ENCODE measurements at regions not wholly inside any gene's neighbourhood (a gene's known extent, or its start where the extent isn't known, plus 50 kb on each side); places are given as distances from the start of the nearest gene placed in this dataset.

DNA sequence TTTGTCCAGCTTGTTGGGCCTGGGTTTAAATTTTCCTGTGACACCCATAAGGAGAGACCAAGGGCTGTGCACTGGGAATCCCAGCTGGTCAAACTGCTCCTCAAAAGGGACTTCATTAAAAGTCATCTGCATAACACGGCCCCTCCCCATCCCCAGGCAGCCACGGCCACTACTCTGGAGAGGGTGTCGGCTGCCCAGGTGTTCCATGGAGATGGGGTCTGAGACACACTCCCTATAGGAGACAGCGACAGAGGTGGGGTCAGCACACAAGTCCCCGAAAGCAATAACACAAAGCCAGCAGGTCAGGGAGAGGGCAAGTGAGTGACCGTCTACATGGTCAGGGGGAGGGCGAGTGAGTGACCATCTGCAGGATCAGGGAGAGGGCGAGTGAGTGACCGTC is 75.6 kb upstream of the BCL11B start:
- Mint-ChIP-seq H3K4me3 (no peak overlapping the region), H3K9me3 (no peaks in the 10 kb centered on the region), H3K4me1 (ENCODE audit: low read depth in 2 of 2) (no peaks in the 10 kb centered on the region), H3K36me3 (ENCODE audit: insufficient read depth) (no peaks in the 10 kb centered on the region), H3K27ac (peak overlapping the region in 1 of 2 donors; percentile 56), H3K27me3 (peaks cover 19 to 54% of the 10 kb centered on the region in 2 donors)
- DNase-seq: no peak
- ATAC-seq (replicated peaks): no peak

DNA sequence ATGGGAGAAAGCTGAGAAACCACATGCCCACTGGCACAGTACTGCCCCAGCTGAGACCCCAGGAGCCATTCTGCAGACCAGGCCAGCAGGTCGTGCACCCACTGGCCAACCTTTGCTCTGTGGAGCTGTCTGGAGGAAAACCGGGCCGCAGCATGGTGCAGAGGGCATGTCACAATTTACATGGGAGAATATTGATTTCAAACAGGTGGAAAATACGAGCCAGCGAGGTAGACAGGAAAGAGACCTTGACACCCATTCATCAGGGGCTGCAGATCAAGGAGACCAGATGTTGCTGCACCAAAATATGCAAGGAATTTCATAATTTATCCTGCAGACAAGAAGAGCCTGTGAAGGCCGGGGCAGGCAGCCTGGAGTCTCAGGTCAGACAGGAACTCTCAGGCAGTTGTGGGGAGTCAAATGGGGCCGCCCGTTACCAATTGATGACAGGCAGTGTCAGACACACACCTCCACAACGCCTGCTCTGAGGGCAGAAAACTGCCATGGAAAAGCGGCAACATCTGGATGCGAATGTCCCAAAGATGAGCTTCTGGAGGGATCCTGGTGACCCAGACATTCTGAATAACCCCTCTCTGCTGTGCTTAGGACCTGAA is 74.6 kb upstream of the BCL11B start:
- Mint-ChIP-seq H3K27me3 (peaks cover 20 to 47% of the 10 kb centered on the region in 2 donors), H3K27ac (no peak overlapping the region), H3K4me1 (ENCODE audit: low read depth in 2 of 2) (no peaks in the 10 kb centered on the region), H3K4me3 (no peak overlapping the region), H3K9me3 (no peaks in the 10 kb centered on the region), H3K36me3 (ENCODE audit: insufficient read depth) (no peaks in the 10 kb centered on the region)
- DNase-seq: no peak
- no peak for ATAC-seq (replicated peaks)

DNA sequence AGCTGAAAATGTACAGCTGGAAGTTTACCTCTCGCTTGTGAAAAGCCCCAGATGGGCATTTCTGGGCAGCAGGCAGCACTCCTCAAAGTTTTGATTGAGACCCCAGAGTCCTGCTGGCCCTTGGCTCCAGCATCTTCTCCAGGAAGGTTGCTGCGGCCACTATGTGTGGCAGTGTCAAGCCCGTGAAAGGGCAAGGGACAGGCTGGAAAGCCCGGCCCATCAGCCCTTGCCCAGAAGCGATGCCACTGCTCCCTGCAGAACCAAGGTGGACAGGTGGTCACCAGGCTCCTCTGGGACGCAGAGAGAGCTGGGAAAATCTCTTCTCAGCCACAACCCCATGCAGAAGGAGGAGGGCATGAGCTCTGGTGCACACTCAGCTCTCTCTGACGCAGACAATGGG is 73.5 kb upstream of the BCL11B start:
- H3K36me3 Mint-ChIP-seq (ENCODE audit: insufficient read depth): no peaks in the 10 kb centered on the region
- DNase-seq: no peak
- H3K4me1 Mint-ChIP-seq (ENCODE audit: low read depth in 2 of 2): no peaks in the 10 kb centered on the region
- no peak for ATAC-seq (replicated peaks)
- H3K27me3 Mint-ChIP-seq: peaks cover 22 to 53% of the 10 kb centered on the region in 2 donors
- no peak overlapping the region for H3K27ac Mint-ChIP-seq
- no peak overlapping the region for H3K4me3 Mint-ChIP-seq
- H3K9me3 Mint-ChIP-seq: no peaks in the 10 kb centered on the region

DNA sequence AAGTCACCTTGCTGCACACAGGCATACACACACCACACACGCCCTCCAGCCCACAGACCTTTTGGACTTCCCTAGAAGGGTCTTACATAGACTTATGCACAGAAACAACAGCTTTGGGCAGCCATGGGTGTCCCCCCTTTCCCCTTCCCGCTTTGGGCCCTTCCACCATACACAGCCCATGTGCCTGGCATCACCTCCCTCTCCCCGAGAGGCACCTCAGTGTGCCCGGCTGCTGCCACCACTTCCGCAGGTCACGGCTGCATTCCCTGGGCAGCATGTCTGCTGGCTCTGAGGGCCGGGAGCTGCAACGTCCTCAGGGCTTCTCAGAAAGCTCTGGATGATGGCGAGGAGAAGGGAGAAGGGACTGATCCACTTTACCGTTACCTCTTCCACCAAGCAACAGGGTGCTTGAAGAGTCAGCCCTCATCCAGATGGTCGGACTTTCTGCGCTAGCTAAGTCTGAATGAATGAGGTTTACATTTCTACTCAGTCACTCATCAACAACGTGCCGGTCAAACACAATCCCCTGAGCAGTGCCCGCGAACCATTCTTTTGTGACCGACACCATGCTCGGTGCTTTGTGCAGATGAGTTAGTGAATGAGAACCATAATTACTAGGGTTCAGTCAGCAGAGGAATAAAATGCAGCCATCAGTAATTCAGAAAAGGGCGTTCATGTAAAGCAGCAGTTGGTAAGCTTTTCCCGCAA is 72.2 kb upstream of the BCL11B start:
- H3K36me3 Mint-ChIP-seq (ENCODE audit: insufficient read depth): no peaks in the 10 kb centered on the region
- H3K4me1 Mint-ChIP-seq (ENCODE audit: low read depth in 2 of 2): no peaks in the 10 kb centered on the region
- no peak overlapping the region for H3K4me3 Mint-ChIP-seq
- no peak overlapping the region for H3K27ac Mint-ChIP-seq
- DNase-seq (no peak), ATAC-seq (replicated peaks) (no peak)
- no peaks in the 10 kb centered on the region for H3K9me3 Mint-ChIP-seq
- H3K27me3 Mint-ChIP-seq: peaks cover 35 to 65% of the 10 kb centered on the region in 2 donors

GRCh38 chr14:99342906-99343305 is 70.9 kb upstream of the BCL11B start:
- Mint-ChIP-seq H3K4me3 (no peak overlapping the region), H3K27ac (no peak overlapping the region)
- ATAC-seq (replicated peaks): no peak

GRCh38 chr14:99342204-99342603 is 70.2 kb upstream of the BCL11B start:
- ATAC-seq (replicated peaks) (no peak), DNase-seq (no peak)
- H3K9me3 Mint-ChIP-seq: no peaks in the 10 kb centered on the region
- H3K4me1 Mint-ChIP-seq (ENCODE audit: low read depth in 2 of 2): no peaks in the 10 kb centered on the region
- H3K36me3 Mint-ChIP-seq (ENCODE audit: insufficient read depth): no peaks in the 10 kb centered on the region
- no peak overlapping the region for H3K27ac Mint-ChIP-seq
- no peak overlapping the region for H3K4me3 Mint-ChIP-seq
- H3K27me3 Mint-ChIP-seq: peaks cover 47 to 71% of the 10 kb centered on the region in 2 donors

More at GRCh38 chr14:99342906-99343305, 70.9 kb upstream of the BCL11B start:
- H3K27me3 Mint-ChIP-seq: peaks cover 47 to 75% of the 10 kb centered on the region in 2 donors
- H3K4me1 Mint-ChIP-seq (ENCODE audit: low read depth in 2 of 2): no peaks in the 10 kb centered on the region
- no peak for DNase-seq
- H3K9me3 Mint-ChIP-seq: no peaks in the 10 kb centered on the region
- no peaks in the 10 kb centered on the region for H3K36me3 Mint-ChIP-seq (ENCODE audit: insufficient read depth)

DNA sequence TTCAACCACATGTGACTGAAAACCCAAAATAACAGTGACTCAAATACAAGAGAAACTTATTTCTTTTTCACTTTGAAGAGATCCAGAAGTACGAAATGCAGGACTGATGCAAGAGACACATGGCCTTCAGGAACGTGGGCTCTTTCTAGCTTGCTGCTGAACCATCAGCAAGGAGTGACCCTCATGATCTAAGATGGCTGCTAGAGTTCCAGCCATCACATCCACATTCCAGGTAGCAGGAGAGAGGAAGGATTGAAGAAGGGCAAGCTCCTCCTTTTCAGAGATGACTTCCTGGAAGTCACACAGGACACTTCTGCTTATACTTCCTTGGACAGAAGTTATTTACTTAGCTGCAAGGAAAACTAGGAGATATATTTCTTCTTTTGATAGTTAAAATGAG is 67.6 kb upstream of the BCL11B start:
- Mint-ChIP-seq H3K27ac (no peak overlapping the region), H3K36me3 (ENCODE audit: insufficient read depth) (no peaks in the 10 kb centered on the region), H3K4me1 (ENCODE audit: low read depth in 2 of 2) (no peaks in the 10 kb centered on the region), H3K9me3 (no peaks in the 10 kb centered on the region), H3K27me3 (peaks cover 43 to 60% of the 10 kb centered on the region in 2 donors), H3K4me3 (no peak overlapping the region)
- ATAC-seq (replicated peaks): no peak
- DNase-seq: no peak

DNA sequence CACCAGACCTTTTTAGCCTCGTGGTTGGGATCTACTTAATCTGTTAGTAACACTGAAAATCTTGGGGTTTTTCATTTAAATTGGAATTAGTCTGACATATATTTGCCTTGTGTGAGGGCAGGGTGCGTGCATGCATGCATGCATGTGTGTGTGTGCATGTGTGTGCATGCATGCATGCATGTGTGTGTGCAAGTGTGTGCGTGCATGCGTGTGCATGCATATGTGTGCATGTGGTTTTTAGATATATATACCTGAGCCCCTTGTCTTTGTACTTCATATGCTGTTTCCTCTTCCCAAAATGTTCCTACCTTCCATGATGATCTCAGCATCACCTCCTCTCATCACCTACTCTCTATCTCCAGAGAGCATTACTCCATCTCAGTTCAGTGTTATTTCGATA is 66.3 kb upstream of the BCL11B start:
- Mint-ChIP-seq H3K36me3 (ENCODE audit: insufficient read depth) (no peaks in the 10 kb centered on the region), H3K4me1 (ENCODE audit: low read depth in 2 of 2) (no peaks in the 10 kb centered on the region), H3K9me3 (no peaks in the 10 kb centered on the region), H3K4me3 (no peak overlapping the region), H3K27ac (no peak overlapping the region), H3K27me3 (peaks cover 41 to 59% of the 10 kb centered on the region in 2 donors)
- ATAC-seq (replicated peaks) (no peak), DNase-seq (no peak)

GRCh38 chr14:99333841-99334635 is 62.0 kb upstream of the BCL11B start:
- no peak overlapping the region for H3K27ac Mint-ChIP-seq
- H3K4me3 Mint-ChIP-seq: no peak overlapping the region
- no peaks in the 10 kb centered on the region for H3K4me1 Mint-ChIP-seq (ENCODE audit: low read depth in 2 of 2)
- DNase-seq (no peak), ATAC-seq (replicated peaks) (no peak)
- H3K9me3 Mint-ChIP-seq: no peaks in the 10 kb centered on the region
- peaks cover 17 to 43% of the 10 kb centered on the region in 2 donors for H3K27me3 Mint-ChIP-seq
- H3K36me3 Mint-ChIP-seq (ENCODE audit: insufficient read depth): peaks cover 3% of the 10 kb centered on the region

DNA sequence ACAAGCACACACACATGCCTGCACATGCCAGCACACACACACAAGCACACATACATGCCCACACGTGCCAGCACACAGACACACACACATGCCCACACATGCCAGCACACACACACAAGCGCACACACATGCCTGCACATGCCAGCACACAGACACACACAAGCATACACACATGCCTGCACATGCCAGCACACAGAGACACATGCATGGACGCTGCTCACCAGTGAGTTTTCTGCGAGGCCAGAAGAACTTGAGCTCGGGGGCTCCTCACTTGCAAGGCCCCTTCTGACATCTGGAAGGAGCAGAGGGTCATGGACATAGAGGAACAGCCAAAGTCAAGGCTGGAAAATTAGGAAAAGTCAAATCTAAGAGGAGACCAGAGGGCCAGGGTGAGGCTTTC is 61.2 kb upstream of the BCL11B start:
- ATAC-seq (replicated peaks) (no peak), DNase-seq (no peak)
- Mint-ChIP-seq H3K4me1 (ENCODE audit: low read depth in 2 of 2) (no peaks in the 10 kb centered on the region), H3K27ac (no peak overlapping the region), H3K27me3 (peaks cover 10 to 43% of the 10 kb centered on the region in 2 donors), H3K4me3 (no peak overlapping the region), H3K36me3 (ENCODE audit: insufficient read depth) (peaks cover 3% of the 10 kb centered on the region), H3K9me3 (no peaks in the 10 kb centered on the region)

GRCh38 chr14:99331811-99332210 is 59.8 kb upstream of the BCL11B start:
- no peaks in the 10 kb centered on the region for H3K9me3 Mint-ChIP-seq
- no peak for ATAC-seq (replicated peaks)
- peaks cover 11 to 50% of the 10 kb centered on the region in 2 donors for H3K27me3 Mint-ChIP-seq
- no peak overlapping the region for H3K27ac Mint-ChIP-seq
- DNase-seq: no peak
- H3K36me3 Mint-ChIP-seq (ENCODE audit: insufficient read depth): peaks cover 3% of the 10 kb centered on the region
- H3K4me3 Mint-ChIP-seq: no peak overlapping the region
- no peaks in the 10 kb centered on the region for H3K4me1 Mint-ChIP-seq (ENCODE audit: low read depth in 2 of 2)

GRCh38 chr14:99330316-99331240 is 58.6 kb upstream of the BCL11B start:
- Mint-ChIP-seq H3K27me3 (peaks cover 11 to 61% of the 10 kb centered on the region in 2 donors), H3K4me1 (ENCODE audit: low read depth in 2 of 2) (no peaks in the 10 kb centered on the region), H3K36me3 (ENCODE audit: insufficient read depth) (peaks cover 3% of the 10 kb centered on the region), H3K4me3 (no peak overlapping the region), H3K9me3 (no peaks in the 10 kb centered on the region), H3K27ac (peak overlapping the region in 1 of 2 donors; percentile 72)
- no peak for DNase-seq
- no peak for ATAC-seq (replicated peaks)

GRCh38 chr14:99329711-99330315 is 57.8 kb upstream of the BCL11B start:
- Mint-ChIP-seq H3K27ac (no peak overlapping the region), H3K27me3 (peaks cover 6 to 54% of the 10 kb centered on the region in 2 donors), H3K4me3 (no peak overlapping the region), H3K9me3 (no peaks in the 10 kb centered on the region), H3K36me3 (ENCODE audit: insufficient read depth) (peaks cover 3% of the 10 kb centered on the region), H3K4me1 (ENCODE audit: low read depth in 2 of 2) (no peaks in the 10 kb centered on the region)
- no peak for ATAC-seq (replicated peaks)
- no peak for DNase-seq

Measured in effector memory CD8-positive, alpha-beta T cell (primary cell).